ENCODE measurements at regions not wholly inside any gene's neighbourhood (a gene's known extent, or its start where the extent isn't known, plus 50 kb on each side); places are given as distances from the start of the nearest gene placed in this dataset.

DNA sequence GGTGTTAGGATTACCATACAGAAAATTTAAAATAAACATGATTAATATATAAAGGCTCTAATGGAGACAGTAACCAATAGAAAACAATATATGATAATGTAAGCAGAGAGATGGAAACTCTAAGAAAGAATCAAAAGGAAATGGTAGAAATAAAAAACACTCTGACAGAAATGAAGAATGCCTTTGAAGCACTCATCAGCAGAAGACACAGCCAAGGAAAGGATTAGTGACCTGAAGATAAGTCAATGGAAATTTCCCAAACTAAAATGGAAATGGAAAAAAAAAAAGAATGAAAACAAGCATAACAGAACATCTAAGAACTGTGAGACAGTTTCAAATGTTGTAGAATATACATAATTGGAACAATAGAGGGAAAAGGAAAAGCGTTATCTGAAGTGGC, 302.6 kb downstream of the DRD1 start:
- TF ChIP-seq TCF12 (IDR thresholded peaks at IDR 0.05): no peak
- TF ChIP-seq TEAD4 (IDR thresholded peaks at IDR 0.05; ENCODE audit: borderline replicate concordance, insufficient read depth): no peak

Data from SK-N-SH (cell line).